Activated T-helper 2 cell treated with anti-CD3 and anti-CD28 coated beads, Interferon-gamma antibody, Interleukin-2, Interleukin-4, amounts not matched to agents 10 μg/mL and 5 μg/mL and 100 μg/mL, durations not matched to agents 14 hours and 24 hours and 36 hours (primary cell): ENCODE measurements at regions not wholly inside any gene's neighbourhood (a gene's known extent, or its start where the extent isn't known, plus 50 kb on each side); places are given as distances from the start of the nearest gene placed in this dataset.
A peak's percentile ranks its signal among the peaks of the same experiment; 100 is the strongest.

Experiments
- DNase-seq: peaks from one replicate; pipeline ENCODE4 v3.0.0; 2021; ENCODE audit warnings: low spot score
- H3K27ac Mint-ChIP-seq: one replicate; pipeline ENCODE4 v1.8.0; 2021; ENCODE audit warnings: mixed read lengths
- H3K27me3 Mint-ChIP-seq: one replicate; pipeline ENCODE4 v1.8.0; 2021; ENCODE audit warnings: low read depth, mixed read lengths
- H3K36me3 Mint-ChIP-seq: one replicate; pipeline ENCODE4 v1.8.0; 2021; ENCODE audit warnings: low read depth, mixed read lengths
- H3K4me1 Mint-ChIP-seq: one replicate; pipeline ENCODE4 v1.8.0; 2021; ENCODE audit warnings: low read depth, mixed read lengths
- H3K4me3 Mint-ChIP-seq: one replicate; pipeline ENCODE4 v1.8.0; 2021; ENCODE audit warnings: low read depth, mild to moderate bottlenecking, moderate library complexity, mixed read lengths
- H3K9me3 Mint-ChIP-seq: one replicate; pipeline ENCODE4 v1.8.0; 2021; ENCODE audit warnings: mixed read lengths
- intact Hi-C: fragments of 100-400 bp; cut with micrococcal nuclease; formaldehyde crosslinking; loops from one replicate; pipeline ENCODE4 v1.15.1; 2023

DNA sequence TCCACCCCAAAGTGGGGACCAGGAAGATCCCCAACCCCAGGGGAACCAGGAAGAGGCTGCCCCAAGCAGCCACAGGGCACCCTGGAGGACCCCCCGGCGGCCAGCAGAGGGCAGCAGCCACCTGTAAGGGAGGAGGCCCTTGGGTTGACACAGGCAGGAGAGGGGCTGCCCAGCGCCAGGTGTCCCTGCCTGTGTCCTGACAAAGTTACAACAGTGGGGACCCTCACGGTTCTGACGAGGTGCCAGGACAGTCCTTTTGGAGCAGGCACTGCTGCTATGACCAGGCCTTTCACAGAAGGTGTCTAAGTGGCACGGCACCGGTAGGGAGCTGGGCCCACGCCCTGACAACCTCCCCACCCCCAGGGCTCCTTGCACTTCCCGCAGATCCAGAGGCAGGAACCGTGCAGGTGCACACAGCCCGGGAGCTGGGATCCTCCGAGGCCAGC, 176.7 kb downstream of the BMP7 start:
- intact Hi-C loops: loop anchor here (5.0 kb wide), 1 partner anchor 503 kb away; no protein-coding TSS in a partner anchor
- peaks cover 10% of the 10 kb centered on the region for H3K4me1 Mint-ChIP-seq
- H3K9me3 Mint-ChIP-seq: peaks cover 5% of the 10 kb centered on the region
- no peak overlapping the region for H3K4me3 Mint-ChIP-seq
- H3K27me3 Mint-ChIP-seq: peaks cover 3% of the 10 kb centered on the region
- no peak overlapping the region for H3K27ac Mint-ChIP-seq
- H3K36me3 Mint-ChIP-seq: no peaks in the 10 kb centered on the region
- DNase-seq: peak; percentile 47

DNA sequence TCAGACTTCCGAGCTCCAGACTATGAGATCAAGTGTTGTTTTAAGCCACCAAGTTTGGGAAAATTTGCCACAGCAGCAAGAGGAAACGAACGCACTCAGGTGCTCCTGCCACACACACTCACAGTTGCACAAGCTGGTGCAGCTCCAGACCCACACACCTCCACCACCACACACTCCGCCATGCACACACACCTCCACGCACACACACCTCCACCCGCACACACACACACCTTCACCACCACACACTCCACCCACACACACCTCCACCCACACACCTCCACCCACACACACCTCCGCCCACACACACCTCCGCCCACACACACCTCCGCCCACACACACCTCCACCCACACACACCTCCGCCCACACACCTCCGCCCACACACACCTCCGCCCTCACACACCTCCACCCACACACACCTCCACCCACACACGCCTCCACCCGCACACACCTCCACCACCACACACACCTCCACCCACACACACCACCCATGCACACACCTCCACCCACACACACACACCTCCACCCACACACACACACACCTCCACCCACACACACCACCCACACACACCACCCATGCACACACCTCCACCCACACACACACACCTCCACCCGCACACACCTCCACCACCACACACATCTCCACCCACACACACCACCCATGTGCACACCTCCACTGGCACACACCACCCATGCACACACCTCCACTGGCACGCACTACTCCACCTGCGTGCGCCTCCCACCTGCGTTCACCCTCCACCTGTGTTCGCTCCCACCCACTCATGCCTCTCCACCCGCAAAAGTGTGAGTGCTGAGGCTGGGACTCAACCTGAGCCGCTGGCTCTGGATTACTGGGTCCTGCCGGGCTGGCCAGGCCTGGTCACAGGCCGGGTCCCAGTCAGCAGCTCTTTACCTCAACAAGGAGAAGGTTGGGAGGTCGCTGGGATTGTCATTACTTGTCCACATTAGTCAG, 175.6 kb downstream of the BMP7 start:
- Mint-ChIP-seq H3K27me3 (peaks cover 3% of the 10 kb centered on the region), H3K9me3 (peaks cover 5% of the 10 kb centered on the region), H3K4me1 (peaks cover 10% of the 10 kb centered on the region), H3K36me3 (no peaks in the 10 kb centered on the region), H3K27ac (peak overlapping the region; percentile 67), H3K4me3 (no peak overlapping the region)
- intact Hi-C loops: loop anchor here (5.0 kb wide), 1 partner anchor 501 kb away; no protein-coding TSS in a partner anchor
- DNase-seq: no peak

DNA sequence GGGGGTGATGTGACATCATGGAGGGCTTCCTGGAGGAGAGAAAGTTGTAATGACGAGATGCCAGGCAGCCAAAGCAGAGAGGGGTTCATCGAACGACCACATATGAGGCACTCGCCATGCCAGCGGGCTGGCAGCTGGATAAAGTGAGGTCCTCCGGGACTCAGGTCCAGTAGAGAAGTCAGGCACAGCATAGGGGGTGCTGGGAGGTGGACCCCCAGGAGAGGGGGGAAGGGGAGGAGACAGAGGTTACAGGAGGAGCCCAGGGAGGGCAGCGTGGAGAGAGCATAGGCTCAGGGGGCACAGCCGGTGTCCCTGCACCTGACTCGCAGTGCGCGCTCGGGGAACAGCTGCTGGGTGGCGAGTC, 174.7 kb downstream of the BMP7 start:
- H3K27ac Mint-ChIP-seq: no peak overlapping the region
- peaks cover 5% of the 10 kb centered on the region for H3K9me3 Mint-ChIP-seq
- H3K27me3 Mint-ChIP-seq: peaks cover 3% of the 10 kb centered on the region
- H3K4me3 Mint-ChIP-seq: no peak overlapping the region
- DNase-seq: no peak
- no peaks in the 10 kb centered on the region for H3K36me3 Mint-ChIP-seq
- intact Hi-C loops: loop anchor here (1.0 to 5.0 kb wide), 2 partner anchors 255 to 501 kb away; no protein-coding TSS in a partner anchor
- peaks cover 10% of the 10 kb centered on the region for H3K4me1 Mint-ChIP-seq

DNA sequence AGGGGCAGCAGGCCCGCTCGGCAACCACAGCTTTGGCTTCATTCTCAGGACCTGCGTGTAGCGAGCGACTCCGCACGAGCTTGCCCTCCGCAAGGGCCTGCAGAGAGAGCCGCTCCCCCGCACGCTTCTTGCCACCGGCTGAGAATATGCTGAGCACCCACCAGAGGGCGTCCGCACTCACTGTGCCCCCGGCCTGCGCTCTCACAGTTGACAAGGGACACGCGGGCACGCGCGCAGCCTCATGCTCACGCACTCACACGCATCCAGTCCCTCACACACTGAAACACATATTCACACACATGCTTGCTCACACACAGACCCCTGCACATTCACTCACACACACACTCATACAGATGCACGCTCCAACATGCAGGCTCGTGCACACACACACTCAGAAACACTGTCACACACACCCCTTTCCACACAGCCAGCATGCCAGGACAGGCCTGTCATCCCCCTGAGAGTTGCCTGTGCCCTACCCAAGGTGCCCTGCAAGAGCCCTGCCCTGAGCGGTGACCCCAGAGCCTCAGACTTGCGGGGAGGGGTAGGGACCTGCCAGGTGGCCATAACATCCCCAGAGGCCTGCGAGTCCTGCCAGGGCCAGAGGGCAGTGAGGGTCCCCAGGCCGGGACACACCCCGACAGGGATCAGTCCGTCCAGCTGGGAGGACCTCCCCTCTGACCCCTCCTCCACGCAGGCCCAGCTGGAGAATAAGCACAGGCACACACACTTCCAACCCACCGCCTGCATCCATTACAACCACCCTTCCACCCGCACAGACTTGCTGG, 174.1 kb downstream of the BMP7 start:
- Mint-ChIP-seq H3K4me3 (no peak overlapping the region), H3K9me3 (peaks cover 5% of the 10 kb centered on the region), H3K27me3 (peaks cover 3% of the 10 kb centered on the region), H3K4me1 (peaks cover 10% of the 10 kb centered on the region), H3K27ac (no peak overlapping the region), H3K36me3 (no peaks in the 10 kb centered on the region)
- DNase-seq: peak; percentile 53
- intact Hi-C loops: loop anchor here (1.0 to 5.0 kb wide), 2 partner anchors 254 to 500 kb away; no protein-coding TSS in a partner anchor

DNA sequence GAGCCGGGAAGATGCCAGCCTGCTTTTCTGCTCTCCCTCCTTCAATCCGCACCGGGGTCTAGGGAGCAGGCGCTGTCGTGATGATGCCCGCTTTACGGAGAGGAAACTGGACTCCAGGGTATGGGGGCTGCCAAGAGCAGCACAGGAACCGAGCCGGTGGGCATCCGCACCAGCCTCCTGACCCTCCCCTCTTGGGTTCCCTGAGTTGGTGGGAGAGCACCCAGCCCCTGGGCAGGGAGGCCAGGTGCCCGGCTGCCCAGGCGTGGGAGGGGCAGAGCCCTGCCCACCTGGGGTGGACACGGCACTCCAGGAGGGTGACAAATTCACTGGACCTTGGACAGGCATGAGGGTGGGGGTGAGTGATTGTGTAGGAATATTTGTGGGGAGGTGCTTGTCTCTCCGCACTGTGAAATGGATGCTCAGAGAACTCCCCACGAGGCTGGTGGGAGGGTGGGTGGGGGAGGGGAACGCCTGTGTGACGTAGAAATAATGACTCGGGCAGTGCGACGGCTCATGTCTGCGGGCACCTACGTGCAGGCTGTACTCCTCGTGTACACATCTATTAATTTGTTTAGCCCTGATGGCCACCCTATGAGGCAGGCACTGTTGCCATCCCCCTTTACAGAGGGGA, 173.4 kb downstream of the BMP7 start:
- intact Hi-C loops: loop anchor here (1.0 to 5.0 kb wide), 2 partner anchors 253 to 499 kb away; no protein-coding TSS in a partner anchor
- peaks cover 5% of the 10 kb centered on the region for H3K9me3 Mint-ChIP-seq
- peaks cover 10% of the 10 kb centered on the region for H3K4me1 Mint-ChIP-seq
- no peak overlapping the region for H3K27ac Mint-ChIP-seq
- no peak for DNase-seq
- H3K4me3 Mint-ChIP-seq: no peak overlapping the region
- H3K27me3 Mint-ChIP-seq: peaks cover 3% of the 10 kb centered on the region
- H3K36me3 Mint-ChIP-seq: no peaks in the 10 kb centered on the region

DNA sequence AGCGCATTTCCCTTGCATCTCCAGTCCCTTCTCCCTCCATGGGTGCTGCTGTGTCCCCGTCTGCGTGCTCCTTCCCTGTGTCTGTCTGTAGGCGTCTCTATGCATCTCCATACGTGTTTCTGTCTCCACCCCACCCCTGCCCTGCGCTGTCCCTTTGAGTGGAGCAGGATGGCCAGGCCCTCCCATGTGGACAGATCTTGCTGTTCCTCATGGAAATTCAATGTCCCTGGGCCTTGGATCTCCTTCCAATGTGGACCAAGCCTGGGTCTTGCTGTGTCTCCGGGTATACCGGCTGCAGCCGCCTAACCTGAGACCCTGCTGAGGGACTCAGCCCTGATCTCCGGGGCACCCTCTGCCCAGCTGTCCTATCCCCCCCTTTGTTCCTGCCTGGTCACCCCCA, 172.7 kb downstream of the BMP7 start:
- H3K4me1 Mint-ChIP-seq: peaks cover 10% of the 10 kb centered on the region
- intact Hi-C loops: loop anchor here (5.0 kb wide), 1 partner anchor 499 kb away; no protein-coding TSS in a partner anchor
- H3K9me3 Mint-ChIP-seq: peaks cover 5% of the 10 kb centered on the region
- no peak for DNase-seq
- peaks cover 3% of the 10 kb centered on the region for H3K27me3 Mint-ChIP-seq
- H3K27ac Mint-ChIP-seq: no peak overlapping the region
- no peaks in the 10 kb centered on the region for H3K36me3 Mint-ChIP-seq
- no peak overlapping the region for H3K4me3 Mint-ChIP-seq

DNA sequence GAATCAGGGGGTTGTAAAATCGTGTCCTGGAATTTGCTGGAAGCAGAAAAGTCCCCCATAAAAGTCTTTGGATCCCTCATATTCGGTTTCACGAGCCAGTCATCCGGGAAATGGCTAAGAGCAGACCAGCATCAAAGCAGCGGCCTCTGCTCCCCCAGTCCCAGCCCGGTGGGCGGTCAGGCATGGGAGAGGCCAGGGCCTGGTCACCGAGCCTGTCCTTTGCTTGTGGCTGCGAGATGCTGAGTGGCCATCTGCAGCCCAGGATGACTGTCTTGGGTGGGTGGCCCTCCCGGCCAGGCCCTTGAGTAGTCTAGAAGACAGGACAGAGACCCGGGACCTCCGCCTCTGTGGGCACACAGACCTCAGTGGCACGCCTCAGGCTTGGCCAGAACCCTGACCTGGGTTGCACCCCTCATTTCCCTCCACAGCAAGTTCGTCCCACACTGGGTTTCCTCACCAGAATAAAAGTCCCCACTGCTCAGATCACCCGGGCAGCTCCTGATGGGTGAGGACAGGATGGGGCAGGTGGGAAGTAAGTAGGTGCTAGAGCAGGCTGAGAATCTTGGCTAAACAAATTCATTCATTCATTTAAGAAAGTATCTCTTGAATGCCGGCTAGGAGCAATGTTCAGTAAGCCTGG, 172.1 kb downstream of the BMP7 start:
- H3K36me3 Mint-ChIP-seq: no peaks in the 10 kb centered on the region
- H3K9me3 Mint-ChIP-seq: peaks cover 5% of the 10 kb centered on the region
- intact Hi-C loops: loop anchor here (5.0 kb wide), 1 partner anchor 498 kb away; no protein-coding TSS in a partner anchor
- peaks cover 3% of the 10 kb centered on the region for H3K27me3 Mint-ChIP-seq
- peaks cover 10% of the 10 kb centered on the region for H3K4me1 Mint-ChIP-seq
- no peak for DNase-seq
- no peak overlapping the region for H3K4me3 Mint-ChIP-seq
- H3K27ac Mint-ChIP-seq: no peak overlapping the region

DNA sequence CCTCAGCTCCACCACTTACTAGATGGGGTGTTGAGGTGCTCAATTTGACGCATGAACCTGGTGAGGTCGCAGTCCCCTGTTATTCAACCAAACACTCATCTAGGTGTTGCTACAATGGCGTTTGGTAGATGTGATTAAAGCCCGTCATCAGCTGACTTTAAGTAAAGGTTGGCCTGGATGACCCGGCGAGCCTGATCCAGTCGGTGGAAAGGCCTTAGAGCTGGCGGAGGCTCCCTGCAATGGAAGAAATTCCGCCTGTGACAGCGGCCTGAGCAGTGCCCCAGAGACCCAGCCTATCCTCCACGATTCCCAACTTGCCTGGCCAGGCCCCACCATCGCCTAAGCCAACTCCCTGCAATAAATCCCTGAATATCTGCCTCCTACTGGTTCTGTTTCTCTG, 171.4 kb downstream of the BMP7 start:
- peaks cover 5% of the 10 kb centered on the region for H3K9me3 Mint-ChIP-seq
- peaks cover 3% of the 10 kb centered on the region for H3K27me3 Mint-ChIP-seq
- H3K4me3 Mint-ChIP-seq: no peak overlapping the region
- no peak for DNase-seq
- intact Hi-C loops: loop anchor here (5.0 kb wide), 1 partner anchor 497 kb away; no protein-coding TSS in a partner anchor
- peaks cover 10% of the 10 kb centered on the region for H3K4me1 Mint-ChIP-seq
- H3K27ac Mint-ChIP-seq: no peak overlapping the region
- no peaks in the 10 kb centered on the region for H3K36me3 Mint-ChIP-seq

DNA sequence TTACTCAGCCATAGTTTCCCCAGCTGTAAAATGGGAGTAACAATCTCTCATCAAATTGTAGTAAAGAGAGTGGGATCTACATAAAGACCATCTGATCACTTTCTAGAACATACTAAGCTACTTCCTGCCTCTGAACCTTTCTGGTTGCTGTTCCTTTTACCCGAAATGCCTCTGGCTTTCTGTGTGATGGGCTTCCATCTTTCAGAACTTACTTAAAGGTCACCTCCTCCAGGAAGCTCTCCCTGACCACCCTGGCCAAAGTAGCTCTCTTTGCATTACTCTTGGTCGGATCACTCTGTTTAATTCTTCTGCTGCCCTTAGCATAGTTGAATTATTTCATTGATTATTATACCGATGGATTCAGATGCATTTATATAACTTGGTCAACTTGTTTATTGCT, 171.0 kb downstream of the BMP7 start:
- peaks cover 10% of the 10 kb centered on the region for H3K4me1 Mint-ChIP-seq
- intact Hi-C loops: no loop called here
- H3K27me3 Mint-ChIP-seq: peaks cover 3% of the 10 kb centered on the region

DNA sequence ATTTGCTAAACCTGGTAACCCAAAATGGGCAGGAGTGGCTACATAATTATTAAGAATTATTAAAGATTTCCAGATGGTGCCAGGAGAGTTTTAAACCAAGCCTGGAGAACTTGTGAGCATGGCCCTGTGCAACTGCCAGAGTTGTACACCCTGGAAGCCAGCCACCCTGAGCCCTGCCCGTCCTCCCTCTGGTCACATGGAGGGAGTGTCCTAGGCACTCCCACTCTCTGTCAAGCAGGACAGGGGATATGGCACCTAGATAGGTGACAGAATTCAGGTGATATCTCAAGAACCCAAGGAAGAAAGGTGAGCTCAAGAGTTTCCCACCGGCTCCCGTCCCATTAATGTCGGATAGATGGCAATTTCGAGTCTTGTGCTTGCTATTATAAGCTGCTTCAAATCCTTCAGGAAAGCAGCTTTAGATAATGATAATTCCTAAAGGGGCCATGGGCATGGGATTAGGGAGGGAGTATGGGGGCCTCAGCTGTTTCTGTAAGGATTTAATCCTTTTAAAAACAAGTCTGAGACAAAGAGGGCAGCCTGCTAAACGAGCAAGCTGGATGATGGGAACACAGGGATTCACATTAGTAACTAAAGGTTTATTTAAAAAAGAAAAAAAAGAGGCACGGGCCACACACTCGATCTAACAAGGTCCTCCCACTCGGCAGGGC, 169.1 kb downstream of the BMP7 start:
- no peak for DNase-seq
- intact Hi-C loops: no loop called here
- H3K27me3 Mint-ChIP-seq: no peaks in the 10 kb centered on the region
- no peak overlapping the region for H3K4me3 Mint-ChIP-seq
- no peak overlapping the region for H3K27ac Mint-ChIP-seq
- no peaks in the 10 kb centered on the region for H3K36me3 Mint-ChIP-seq
- no peaks in the 10 kb centered on the region for H3K9me3 Mint-ChIP-seq
- peaks cover under 1% of the 10 kb centered on the region for H3K4me1 Mint-ChIP-seq

More for the DNA sequence above, 171.0 kb downstream of the BMP7 start:
- Mint-ChIP-seq H3K27ac (no peak overlapping the region), H3K4me3 (no peak overlapping the region), H3K9me3 (peaks cover 5% of the 10 kb centered on the region), H3K36me3 (no peaks in the 10 kb centered on the region)
- DNase-seq: no peak

DNA sequence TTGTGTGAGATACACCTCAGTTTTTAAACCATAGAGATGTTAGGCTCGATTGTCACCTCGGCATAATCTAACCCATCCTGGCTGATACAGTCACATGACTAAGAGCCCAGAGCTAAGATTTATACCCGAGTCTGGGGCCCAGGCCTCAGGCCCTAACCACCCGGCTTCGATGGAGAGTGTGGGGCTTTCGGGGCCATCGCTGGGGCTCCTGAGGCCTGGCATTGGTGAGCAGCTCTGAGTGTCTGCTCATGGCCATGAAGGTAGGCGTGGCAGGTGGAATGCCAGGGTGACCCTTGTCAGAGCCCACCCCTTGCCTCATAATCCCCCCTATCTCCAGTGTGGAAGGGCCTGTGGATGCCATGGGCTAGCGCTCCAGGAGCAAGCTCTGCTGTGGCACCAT, 164.3 kb downstream of the BMP7 start:
- no peaks in the 10 kb centered on the region for H3K4me1 Mint-ChIP-seq
- H3K27me3 Mint-ChIP-seq: no peaks in the 10 kb centered on the region
- H3K36me3 Mint-ChIP-seq: no peaks in the 10 kb centered on the region
- intact Hi-C loops: no loop called here
- no peak overlapping the region for H3K4me3 Mint-ChIP-seq
- no peak overlapping the region for H3K27ac Mint-ChIP-seq
- no peaks in the 10 kb centered on the region for H3K9me3 Mint-ChIP-seq
- no peak for DNase-seq
